IPS-NIHi7 (cell line): ENCODE measurements at regions not wholly inside any gene's neighbourhood (a gene's known extent, or its start where the extent isn't known, plus 50 kb on each side); places are given as distances from the start of the nearest gene placed in this dataset.
A peak's percentile ranks its signal among the peaks of the same experiment; 100 is the strongest.

ENCODE experiments used
- DNase-seq: peaks from one replicate; pipeline ENCODE4 v3.0.0; 2012; ENCODE audit warnings: mixed read lengths; ENCODE audit errors: extremely low spot score

GRCh38 chr9:134227451-134228411, 63.4 kb upstream of the RNU6ATAC start:
- peak; percentile 38 for DNase-seq

- no peak for DNase-seq
Observed at GRCh38 chr9:134228649-134229048, 64.3 kb upstream of the RNU6ATAC start.

GRCh38 chr9:134229466-134230091, 65.2 kb upstream of the RNU6ATAC start:
- no peak for DNase-seq

- DNase-seq, result no peak
Observed at GRCh38 chr9:134230092-134230941, 66.0 kb upstream of the RNU6ATAC start.

GRCh38 chr9:134230942-134231325, 66.6 kb upstream of the RNU6ATAC start:
- DNase-seq, result no peak

- DNase-seq, result no peak
Observed at GRCh38 chr9:134231330-134231745, 67.0 kb upstream of the RNU6ATAC start.

GRCh38 chr9:134231767-134232166, 67.4 kb upstream of the RNU6ATAC start:
- no peak for DNase-seq

- no peak for DNase-seq
Observed at GRCh38 chr9:134233022-134233421, 68.7 kb upstream of the RNU6ATAC start.

- no peak for DNase-seq
Observed at GRCh38 chr9:134234001-134234660, 69.8 kb upstream of the RNU6ATAC start.

- DNase-seq, result no peak
Observed at GRCh38 chr9:134234687-134235359, 70.5 kb upstream of the RNU6ATAC start.

- DNase-seq, result no peak
Observed at GRCh38 chr9:134235366-134235765, 71.0 kb upstream of the RNU6ATAC start.

- no peak for DNase-seq
Observed at GRCh38 chr9:134236001-134236421, 71.6 kb upstream of the RNU6ATAC start.

GRCh38 chr9:134236935-134237629, 72.7 kb upstream of the RNU6ATAC start:
- DNase-seq, result no peak

GRCh38 chr9:134237630-134238265, 73.4 kb upstream of the RNU6ATAC start:
- no peak for DNase-seq

- no peak for DNase-seq
Observed at GRCh38 chr9:134239130-134239903, 75.0 kb upstream of the RNU6ATAC start.

GRCh38 chr9:134239939-134240338, 75.6 kb upstream of the RNU6ATAC start:
- no peak for DNase-seq

GRCh38 chr9:134240361-134240760, 76.0 kb upstream of the RNU6ATAC start:
- DNase-seq, result no peak

GRCh38 chr9:134242706-134243105, 78.3 kb upstream of the RNU6ATAC start:
- no peak for DNase-seq
